ENCODE measurements at regions not wholly inside any gene's neighbourhood (a gene's known extent, or its start where the extent isn't known, plus 50 kb on each side); places are given as distances from the start of the nearest gene placed in this dataset.

- TF ChIP-seq ZFX (IDR thresholded peaks at IDR 0.05; ENCODE audit: borderline replicate concordance): no peak
- TF ChIP-seq, protein P1, sequence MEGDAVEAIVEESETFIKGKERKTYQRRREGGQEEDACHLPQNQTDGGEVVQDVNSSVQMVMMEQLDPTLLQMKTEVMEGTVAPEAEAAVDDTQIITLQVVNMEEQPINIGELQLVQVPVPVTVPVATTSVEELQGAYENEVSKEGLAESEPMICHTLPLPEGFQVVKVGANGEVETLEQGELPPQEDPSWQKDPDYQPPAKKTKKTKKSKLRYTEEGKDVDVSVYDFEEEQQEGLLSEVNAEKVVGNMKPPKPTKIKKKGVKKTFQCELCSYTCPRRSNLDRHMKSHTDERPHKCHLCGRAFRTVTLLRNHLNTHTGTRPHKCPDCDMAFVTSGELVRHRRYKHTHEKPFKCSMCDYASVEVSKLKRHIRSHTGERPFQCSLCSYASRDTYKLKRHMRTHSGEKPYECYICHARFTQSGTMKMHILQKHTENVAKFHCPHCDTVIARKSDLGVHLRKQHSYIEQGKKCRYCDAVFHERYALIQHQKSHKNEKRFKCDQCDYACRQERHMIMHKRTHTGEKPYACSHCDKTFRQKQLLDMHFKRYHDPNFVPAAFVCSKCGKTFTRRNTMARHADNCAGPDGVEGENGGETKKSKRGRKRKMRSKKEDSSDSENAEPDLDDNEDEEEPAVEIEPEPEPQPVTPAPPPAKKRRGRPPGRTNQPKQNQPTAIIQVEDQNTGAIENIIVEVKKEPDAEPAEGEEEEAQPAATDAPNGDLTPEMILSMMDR (IDR thresholded peaks at IDR 0.05): no peak
- H3K27ac ChIP-seq: no peak overlapping the region
Measured at GRCh38 chr2:9053534-9053931, 50.0 kb upstream of the MBOAT2 start.

All from 22Rv1 (cell line).